Astrocyte (in vitro differentiated cells and primary cell): ENCODE measurements at regions not wholly inside any gene's neighbourhood (a gene's known extent, or its start where the extent isn't known, plus 50 kb on each side); places are given as distances from the start of the nearest gene placed in this dataset.

Experiments used
- CTCF ChIP-seq: IDR thresholded peaks from 2 replicates; pipeline ENCODE4 v1.5.1; 2011; ENCODE audit warnings: low read depth, mild to moderate bottlenecking, inconsistent platforms, low read length, moderate library complexity; ENCODE audit not compliant: insufficient read depth
- EZH2 ChIP-seq: IDR thresholded peaks from 2 replicates; pipeline ENCODE4 v1.6.1; 2012; ENCODE audit warnings: mild to moderate bottlenecking, low read length, inconsistent platforms; ENCODE audit not compliant: insufficient read depth

DNA sequence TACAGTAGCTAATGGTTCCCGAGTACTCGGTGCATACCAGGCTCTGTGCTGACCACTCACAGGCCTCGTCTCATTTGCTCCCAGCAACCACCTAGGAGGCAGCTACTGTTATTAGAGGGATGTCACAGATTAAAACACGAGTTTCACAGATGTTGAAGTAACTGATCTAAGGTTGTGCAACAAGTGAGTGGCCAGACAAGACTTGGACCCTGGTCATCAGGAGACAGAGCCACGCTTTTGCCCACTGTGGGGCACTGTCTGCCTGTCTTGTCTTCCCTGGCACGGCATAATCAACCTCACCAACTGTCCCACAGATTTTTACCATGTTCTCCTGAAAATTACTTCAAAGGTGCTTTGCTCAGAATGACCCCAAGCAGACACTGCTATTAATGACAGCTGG lies 111.6 kb upstream of the HABP2 start:
- TF ChIP-seq CTCF (no peak), EZH2 (no peak)
